GM18505 (cell line): ENCODE measurements at regions not wholly inside any gene's neighbourhood (a gene's known extent, or its start where the extent isn't known, plus 50 kb on each side); places are given as distances from the start of the nearest gene placed in this dataset.
"Not testable (repeated sequence)": the region's sequence is repeated elsewhere in the genome, so short reads cannot be mapped to it uniquely, and the experiment has no call there.

Experiments used
- ATAC-seq: cut with Tn5 transposase; IDR thresholded peaks from one replicate; pipeline ENCODE4 v1.9.1; 2021; ENCODE audit not compliant: unreplicated experiment
- POLR2A ChIP-seq: IDR thresholded peaks from 4 replicates; pipeline ENCODE4 v1.6.1; 2011; ENCODE audit warnings: borderline replicate concordance; ENCODE audit not compliant: insufficient read depth, insufficient read length; ENCODE audit errors: extremely low read depth

GRCh38 chr20:39706184-39706663 is 744.1 kb downstream of the DHX35 start:
- ATAC-seq = no peak
- no peak for TF ChIP-seq POLR2A

- no peak for ATAC-seq
- no peak for TF ChIP-seq POLR2A
Measured at GRCh38 chr20:39705032-39705431, 742.9 kb downstream of the DHX35 start.

- not testable (repeated sequence) for ATAC-seq
Measured at GRCh38 chr20:39703357-39703756, 741.2 kb downstream of the DHX35 start.

- ATAC-seq = no peak
- TF ChIP-seq POLR2A = no peak
Measured at GRCh38 chr20:39702701-39703349, 740.7 kb downstream of the DHX35 start.

GRCh38 chr20:39700528-39700927 is 738.4 kb downstream of the DHX35 start:
- ATAC-seq = no peak
- TF ChIP-seq POLR2A = no peak

GRCh38 chr20:39699166-39699725 is 737.1 kb downstream of the DHX35 start:
- ATAC-seq = no peak

GRCh38 chr20:39698752-39699151 is 736.6 kb downstream of the DHX35 start:
- TF ChIP-seq POLR2A = no peak
- no peak for ATAC-seq

More at GRCh38 chr20:39699166-39699725, 737.1 kb downstream of the DHX35 start:
- TF ChIP-seq POLR2A = no peak

- no peak for TF ChIP-seq POLR2A
- no peak for ATAC-seq
Measured at GRCh38 chr20:39691151-39691862, 729.2 kb downstream of the DHX35 start.

- no peak for TF ChIP-seq POLR2A
- no peak for ATAC-seq
Measured at GRCh38 chr20:39676857-39677391, 714.8 kb downstream of the DHX35 start.

GRCh38 chr20:39676241-39676640 is 714.1 kb downstream of the DHX35 start:
- no peak for ATAC-seq
- no peak for TF ChIP-seq POLR2A

GRCh38 chr20:39674842-39675241 is 712.7 kb downstream of the DHX35 start:
- no peak for TF ChIP-seq POLR2A
- ATAC-seq = no peak

GRCh38 chr20:39670988-39671387 is 708.8 kb downstream of the DHX35 start:
- ATAC-seq = no peak
- TF ChIP-seq POLR2A = no peak

- no peak for ATAC-seq
- no peak for TF ChIP-seq POLR2A
Measured at GRCh38 chr20:39669659-39670058, 707.5 kb downstream of the DHX35 start.

GRCh38 chr20:39668038-39668437 is 705.9 kb downstream of the DHX35 start:
- ATAC-seq = no peak
- no peak for TF ChIP-seq POLR2A
